DMS153 treated with DMSO at 0.1 percent for 48 hours (cell line): ENCODE measurements at regions not wholly inside any gene's neighbourhood (a gene's known extent, or its start where the extent isn't known, plus 50 kb on each side); places are given as distances from the start of the nearest gene placed in this dataset.

ENCODE experiments used
- DNase-seq: peaks from one replicate; lab custom pipeline; 2025; ENCODE audit not compliant: unreplicated experiment; lab: John Stamatoyannopoulos, UW

DNA sequence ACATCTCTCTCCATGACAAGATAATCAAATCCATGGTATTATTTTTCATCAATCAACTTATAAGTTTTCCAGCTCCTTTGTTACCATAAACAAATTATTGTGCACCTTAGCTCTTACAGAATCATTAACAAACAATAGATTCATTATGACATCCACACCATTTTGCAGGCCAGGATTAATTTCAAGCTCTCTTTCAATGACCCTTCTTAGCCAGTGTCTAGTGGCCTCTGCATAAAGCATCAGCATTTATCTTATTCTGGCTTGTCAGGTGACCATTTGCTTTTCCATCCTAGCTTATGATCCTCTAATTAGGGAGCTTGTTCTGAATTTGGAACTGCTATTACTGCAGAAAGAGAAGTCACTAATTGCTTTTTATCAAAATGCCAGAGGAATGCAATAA is 806.2 kb upstream of the CHAC2 start:
- no peak for DNase-seq

DNA sequence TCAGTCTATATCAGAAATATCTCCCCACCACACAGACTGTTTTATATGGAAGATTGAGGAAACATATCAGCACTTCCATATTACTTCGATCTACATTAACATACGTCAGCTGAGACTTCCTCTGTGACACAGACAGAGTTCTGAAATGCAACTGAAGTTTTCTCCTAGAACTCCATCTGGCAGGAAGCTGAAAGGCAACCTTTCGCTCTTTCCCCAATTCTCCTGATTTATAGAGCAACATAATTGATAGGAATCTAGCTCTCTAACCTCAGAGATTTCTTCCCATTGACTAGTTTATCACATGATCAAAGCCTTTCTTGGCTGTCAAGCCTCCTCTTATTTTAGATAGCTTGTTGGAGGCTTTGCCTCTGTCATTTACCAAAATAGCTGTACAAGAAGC is 806.7 kb upstream of the CHAC2 start:
- no peak for DNase-seq

- DNase-seq = no peak
These were observed 807.8 kb upstream of the CHAC2 start for GRCh38 chr2:52959801-52960200.

GRCh38 chr2:52956766-52957165 is 810.8 kb upstream of the CHAC2 start:
- DNase-seq = no peak

DNA sequence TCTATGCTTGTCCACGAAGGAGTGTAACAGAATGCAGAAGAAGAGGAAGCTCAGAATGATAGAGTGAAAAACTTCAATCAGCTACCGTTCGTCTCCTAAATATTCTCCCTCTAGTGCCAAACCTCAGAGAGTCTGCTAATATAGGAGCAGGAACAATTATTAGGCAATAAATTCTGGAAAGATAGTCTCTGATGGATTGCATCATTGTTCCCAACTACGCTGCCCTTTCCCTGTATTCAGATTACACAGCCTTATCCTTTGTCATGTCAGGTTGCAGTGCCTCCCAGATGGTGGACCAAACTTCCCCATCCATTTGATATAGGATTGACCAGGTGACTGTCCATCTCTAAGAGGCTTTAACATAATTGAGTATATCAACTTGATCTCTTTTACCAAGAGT is 811.5 kb upstream of the CHAC2 start:
- no peak for DNase-seq

DNA sequence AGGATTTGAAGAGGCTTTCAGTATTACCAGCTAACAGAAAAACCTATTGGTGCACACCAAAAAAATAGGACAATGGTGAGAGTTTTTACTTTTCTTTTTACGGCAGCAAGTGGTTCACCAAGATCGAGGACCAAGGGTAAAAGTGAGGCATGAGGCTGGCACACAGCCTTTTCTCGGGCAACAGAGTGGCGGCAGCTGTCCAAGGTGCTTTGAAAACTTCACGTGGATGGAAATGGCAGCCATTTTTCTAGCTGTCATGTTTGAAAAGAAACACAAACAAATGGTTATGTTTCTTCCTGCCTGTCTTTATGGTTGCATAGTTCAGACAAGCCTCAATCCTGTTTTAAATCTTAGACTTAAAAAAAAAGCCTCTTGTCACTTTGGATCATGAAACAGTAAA is 812.5 kb upstream of the CHAC2 start:
- DNase-seq = no peak

- DNase-seq = no peak
These were observed 827.5 kb upstream of the CHAC2 start for GRCh38 chr2:52940101-52940500.

GRCh38 chr2:52939250-52939649 is 828.4 kb upstream of the CHAC2 start:
- no peak for DNase-seq

- DNase-seq = no peak
These were observed 831.6 kb upstream of the CHAC2 start for GRCh38 chr2:52936029-52936428.

- no peak for DNase-seq
These were observed 832.5 kb upstream of the CHAC2 start for GRCh38 chr2:52934920-52935640.

DNA sequence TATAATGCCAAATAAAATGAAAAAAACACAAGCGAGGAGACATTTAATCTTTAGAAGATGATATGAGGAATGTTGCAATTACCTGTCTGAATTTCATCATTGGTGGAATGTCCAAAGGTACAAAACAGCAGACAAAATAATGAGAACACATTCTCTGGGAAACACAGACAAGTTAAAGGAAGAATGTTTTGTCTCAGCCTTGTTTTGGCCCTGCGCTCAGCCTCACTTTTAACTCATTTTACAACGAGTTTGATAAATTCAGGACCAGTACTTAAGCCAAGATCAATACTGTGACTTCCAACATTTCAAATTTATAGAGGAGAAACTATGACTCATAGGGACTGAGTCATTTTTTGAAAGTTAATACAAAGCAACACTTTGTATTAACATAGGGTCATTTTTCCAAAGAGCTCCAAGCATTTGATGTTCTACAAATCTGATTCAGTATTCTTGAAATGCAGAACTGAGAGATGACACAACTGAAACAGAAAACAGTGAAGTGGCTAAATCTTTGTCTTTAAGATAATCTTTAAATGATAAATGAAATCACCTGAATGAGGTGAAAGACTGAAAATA is 833.2 kb upstream of the CHAC2 start:
- DNase-seq = no peak

- DNase-seq = no peak
These were observed 833.7 kb upstream of the CHAC2 start for GRCh38 chr2:52933878-52934277.

DNA sequence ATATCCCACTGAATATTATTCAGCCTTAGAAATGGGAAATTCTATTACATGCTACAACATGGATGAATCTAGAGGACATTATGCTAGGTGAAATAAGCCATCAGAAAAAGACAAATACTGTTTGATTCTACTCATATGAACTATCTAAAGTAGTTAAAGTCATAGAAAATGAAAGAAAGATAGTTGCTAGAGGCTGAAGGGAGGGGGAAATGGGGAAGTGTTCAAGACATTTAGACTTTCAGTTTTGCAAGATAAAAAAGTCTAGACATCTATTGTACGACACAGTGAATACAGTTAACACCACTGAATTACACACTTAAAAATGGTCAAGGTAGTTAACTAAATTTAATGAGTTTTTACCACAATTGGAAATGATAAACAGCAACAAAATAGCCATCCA is 835.9 kb upstream of the CHAC2 start:
- no peak for DNase-seq

GRCh38 chr2:52929412-52929811 is 838.2 kb upstream of the CHAC2 start:
- no peak for DNase-seq

- no peak for DNase-seq
These were observed 847.9 kb upstream of the CHAC2 start for GRCh38 chr2:52919673-52920072.

- DNase-seq = no peak
These were observed 849.1 kb upstream of the CHAC2 start for GRCh38 chr2:52918551-52918950.

GRCh38 chr2:52916981-52917380 is 850.6 kb upstream of the CHAC2 start:
- no peak for DNase-seq

GRCh38 chr2:52904355-52904891 is 863.2 kb upstream of the CHAC2 start:
- DNase-seq = no peak

GRCh38 chr2:52897511-52898044 is 870.0 kb upstream of the CHAC2 start:
- no peak for DNase-seq

DNA sequence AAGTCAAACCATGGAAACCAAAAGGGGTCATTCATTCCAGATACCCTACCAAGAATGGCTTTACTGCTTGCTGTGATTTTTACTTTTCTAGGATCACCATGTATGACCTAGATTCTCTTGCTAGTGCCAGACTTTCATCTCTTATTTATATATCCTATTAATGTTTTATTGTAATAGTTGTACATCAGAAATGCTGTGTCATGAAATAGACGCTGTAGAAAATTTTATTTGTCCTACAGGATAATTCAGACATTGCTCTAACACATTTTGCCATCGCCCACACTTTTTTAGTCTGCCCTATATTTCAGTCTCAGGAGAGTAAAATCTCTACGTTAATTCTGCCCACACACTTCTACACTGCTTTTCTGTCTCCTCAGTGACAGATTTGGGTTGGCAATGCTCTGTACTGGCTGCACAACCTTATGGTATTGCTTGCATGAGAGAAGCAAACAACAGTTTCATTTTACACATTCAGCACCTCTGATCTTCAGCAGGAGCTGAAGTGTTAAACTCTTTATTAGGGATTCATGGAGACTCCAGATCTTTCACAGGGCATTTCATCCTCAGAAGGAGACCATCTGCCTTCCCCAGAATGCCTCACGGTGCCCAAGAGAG is 871.8 kb upstream of the CHAC2 start:
- DNase-seq = no peak

DNA sequence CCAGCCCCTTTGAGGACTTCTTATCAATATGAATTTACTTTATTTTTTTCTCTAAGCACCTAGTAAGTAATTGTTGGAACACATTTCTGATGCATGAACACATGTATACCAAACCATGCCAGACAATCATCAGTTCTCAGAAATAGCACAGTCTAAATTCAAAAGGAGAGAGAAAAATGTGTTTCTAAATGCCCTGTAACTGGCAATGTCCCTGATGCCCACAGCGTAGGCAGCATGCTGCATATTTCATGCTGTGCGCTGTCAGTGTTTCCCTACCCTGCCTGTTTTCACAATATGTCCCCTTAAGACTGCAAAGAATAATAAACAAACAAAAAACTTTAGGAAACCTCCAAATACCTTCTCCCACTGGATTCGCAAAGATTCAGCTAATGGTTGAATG is 881.0 kb upstream of the CHAC2 start:
- no peak for DNase-seq

GRCh38 chr2:52884761-52885352 is 882.7 kb upstream of the CHAC2 start:
- no peak for DNase-seq
